ENCODE measurements at regions not wholly inside any gene's neighbourhood (a gene's known extent, or its start where the extent isn't known, plus 50 kb on each side); places are given as distances from the start of the nearest gene placed in this dataset.

GRCh38 chr19:33998302-33998701 lies 174.0 kb upstream of the LSM14A start:
- no peak for TF ChIP-seq CTCF (conservative IDR thresholded peaks at IDR 0.05; ENCODE audit: low read depth, low read length)
- no peak for TF ChIP-seq EZH2 (IDR thresholded peaks at IDR 0.05; ENCODE audit: borderline replicate concordance, low read depth, low read length, poor library complexity, severe bottlenecking)

All from A673 (cell line).